HEK293 (cell line): ENCODE measurements at regions not wholly inside any gene's neighbourhood (a gene's known extent, or its start where the extent isn't known, plus 50 kb on each side); places are given as distances from the start of the nearest gene placed in this dataset.

Experiments
- CTCF ChIA-PET: fragments of 350-600 bp; formaldehyde crosslinking; extraction: SDS; loops from one replicate; lab custom pipeline; 2021; ENCODE audit warnings: antibody characterized with exemption; lab: Yijun Ruan, JAX
- POLR2A ChIA-PET: fragments of 300-600 bp; formaldehyde crosslinking; extraction: SDS; loops from one replicate; lab custom pipeline; 2020; ENCODE audit warnings: antibody characterized with exemption, inconsistent platforms; lab: Yijun Ruan, JAX
- H3K27ac ChIP-seq: fragments of 200-500 bp; sonication (Bioruptor generic); 2 replicates; pipeline ENCODE4 v1.5.1; 2014; ENCODE audit warnings: low read depth, low read length, control low read depth, inconsistent platforms; ENCODE audit errors: extremely low read depth
- H3K36me3 ChIP-seq, 2 experiments: fragments of 200-500 bp in 1 of 2; sonication (Bioruptor generic) in 1 of 2; 1 replicate in 1 of 2; 2 replicates in 1 of 2; pipeline ENCODE4 v1.5.1; 2014 to 2017; ENCODE audit warnings: inconsistent platforms in 2 of 2, low read length in 2 of 2; ENCODE audit not compliant: control insufficient read depth in 2 of 2, insufficient read depth in 1 of 2
- H3K4me1 ChIP-seq: fragments of 200-500 bp; sonication (Bioruptor generic); 2 replicates; pipeline ENCODE4 v1.5.1; 2014; ENCODE audit warnings: mild to moderate bottlenecking, low read length, inconsistent platforms; ENCODE audit not compliant: control insufficient read depth, insufficient read depth
- H3K4me3 ChIP-seq: 2 replicates; pipeline ENCODE4 v1.5.1; 2011; ENCODE audit warnings: low read depth, mild to moderate bottlenecking, control low read depth, low read length, moderate library complexity
- H3K9me3 ChIP-seq: fragments of 200-500 bp; sonication (Bioruptor generic); 2 replicates; pipeline ENCODE4 v1.5.1; 2014; ENCODE audit warnings: low read depth, low read length, inconsistent platforms; ENCODE audit not compliant: control insufficient read depth, insufficient read depth
- HOXA7 ChIP-seq: sonication (generic); formaldehyde crosslinking; IDR thresholded peaks from 2 replicates; pipeline ENCODE4 v1.8.1; 2022; ENCODE audit warnings: missing genetic modification reagents, borderline replicate concordance
- INSM2 ChIP-seq: fragments of 450-650 bp; formaldehyde crosslinking; IDR thresholded peaks from 2 replicates; pipeline ENCODE4 v1.5.1; 2016; ENCODE audit warnings: missing biosample characterization, missing genetic modification characterization
- PRDM4 ChIP-seq: fragments of 450-650 bp; formaldehyde crosslinking; IDR thresholded peaks from 2 replicates; pipeline ENCODE4 v1.5.1; 2017; ENCODE audit warnings: missing biosample characterization, missing genetic modification characterization
- TSHZ1 ChIP-seq: fragments of 450-650 bp; formaldehyde crosslinking; IDR thresholded peaks from 2 replicates; pipeline ENCODE4 v1.5.1; 2016; ENCODE audit warnings: missing biosample characterization, missing genetic modification characterization, borderline replicate concordance
- ZNF26 ChIP-seq: fragments of 450-650 bp; formaldehyde crosslinking; IDR thresholded peaks from 2 replicates; pipeline ENCODE4 v1.5.1; 2016; ENCODE audit warnings: missing biosample characterization, missing genetic modification characterization
- ZNF302 ChIP-seq: fragments of 450-650 bp; formaldehyde crosslinking; IDR thresholded peaks from 2 replicates; pipeline ENCODE4 v1.5.1; 2016; ENCODE audit warnings: missing biosample characterization, missing genetic modification characterization, low read depth
- ZNF398 ChIP-seq: fragments of 450-650 bp; formaldehyde crosslinking; IDR thresholded peaks from 2 replicates; pipeline ENCODE4 v1.5.1; 2017; ENCODE audit warnings: missing biosample characterization, missing genetic modification characterization
- ZNF488 ChIP-seq: fragments of 450-650 bp; formaldehyde crosslinking; IDR thresholded peaks from 2 replicates; pipeline ENCODE4 v1.5.1; 2016; ENCODE audit warnings: missing biosample characterization, missing genetic modification characterization
- ZNF624 ChIP-seq: fragments of 450-650 bp; formaldehyde crosslinking; IDR thresholded peaks from 2 replicates; pipeline ENCODE4 v1.5.1; 2017; ENCODE audit warnings: missing biosample characterization, missing genetic modification characterization
- ZNF654 ChIP-seq: fragments of 450-650 bp; formaldehyde crosslinking; IDR thresholded peaks from 2 replicates; pipeline ENCODE4 v1.5.1; 2016; ENCODE audit warnings: low read depth, missing biosample characterization, missing genetic modification characterization

- TF ChIP-seq ZNF26 (tag by site-specific recombination), result no peak
- no peak for TF ChIP-seq TSHZ1 (tag by site-specific recombination)
- no peak for TF ChIP-seq ZNF624 (tag by site-specific recombination)
Observed at GRCh38 chrX:137424679-137425078, 141.2 kb upstream of the ZIC3 start (continued).

- ChIA-PET CTCF (no interaction called here), POLR2A (no interaction called here)
Observed at GRCh38 chrX:137423241-137423640, 142.7 kb upstream of the ZIC3 start.

More at GRCh38 chrX:137423241-137423640, 142.7 kb upstream of the ZIC3 start:
- no peak overlapping the region for H3K27ac ChIP-seq
- no peaks in the 10 kb centered on the region for H3K9me3 ChIP-seq
- no peak overlapping the region for H3K4me3 ChIP-seq
- no peaks in the 10 kb centered on the region for H3K36me3 ChIP-seq
- TF ChIP-seq ZNF488 (tag by site-specific recombination), result no peak
- TF ChIP-seq ZNF302 (tag by site-specific recombination), result no peak
- TF ChIP-seq ZNF654 (tag by site-specific recombination), result no peak
- no peak for TF ChIP-seq INSM2 (tag by site-specific recombination)
- no peak for TF ChIP-seq HOXA7 (CRISPR knock-in tag)
- no peak for TF ChIP-seq ZNF398
- TF ChIP-seq PRDM4 (tag by site-specific recombination), result no peak
- TF ChIP-seq, all 188 proteins: peak for 0
- H3K4me1 ChIP-seq, result no peaks in the 10 kb centered on the region; the same call in 1 of the 2 replicates
